ENCODE measurements at regions not wholly inside any gene's neighbourhood (a gene's known extent, or its start where the extent isn't known, plus 50 kb on each side); places are given as distances from the start of the nearest gene placed in this dataset.

DNA sequence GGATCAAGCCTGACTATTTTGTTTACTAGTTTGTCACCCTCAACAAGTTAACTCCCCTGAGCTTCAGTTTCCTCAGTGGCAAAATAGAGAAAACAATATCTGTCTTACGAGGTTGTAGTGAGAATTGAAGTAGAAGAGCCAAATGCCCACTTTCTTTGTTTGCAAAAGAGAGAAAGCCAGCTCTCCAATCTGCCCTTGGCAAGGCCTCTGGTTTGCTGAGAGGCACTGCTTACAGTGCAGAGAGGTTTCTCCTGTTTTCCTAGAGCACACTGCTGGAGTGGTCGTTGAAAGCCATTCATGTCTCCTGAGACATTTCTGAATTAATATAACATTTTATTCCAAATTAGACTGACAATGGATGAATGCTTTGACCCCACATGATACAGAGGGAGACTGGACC lies 260.5 kb upstream of the IGF1R start:
- Histone ChIP-seq H3K36me3 (replicated peaks; ENCODE audit: control insufficient read depth, insufficient read depth, low read length) (no peaks in the 10 kb centered on the region), H3K27me3 (ENCODE audit: control insufficient read depth, insufficient read depth, low read length) (no peaks in the 10 kb centered on the region), H3K4me3 (ENCODE audit: insufficient read depth, low read depth, low read length) (no peak overlapping the region)
- no peak for DNase-seq

DNA sequence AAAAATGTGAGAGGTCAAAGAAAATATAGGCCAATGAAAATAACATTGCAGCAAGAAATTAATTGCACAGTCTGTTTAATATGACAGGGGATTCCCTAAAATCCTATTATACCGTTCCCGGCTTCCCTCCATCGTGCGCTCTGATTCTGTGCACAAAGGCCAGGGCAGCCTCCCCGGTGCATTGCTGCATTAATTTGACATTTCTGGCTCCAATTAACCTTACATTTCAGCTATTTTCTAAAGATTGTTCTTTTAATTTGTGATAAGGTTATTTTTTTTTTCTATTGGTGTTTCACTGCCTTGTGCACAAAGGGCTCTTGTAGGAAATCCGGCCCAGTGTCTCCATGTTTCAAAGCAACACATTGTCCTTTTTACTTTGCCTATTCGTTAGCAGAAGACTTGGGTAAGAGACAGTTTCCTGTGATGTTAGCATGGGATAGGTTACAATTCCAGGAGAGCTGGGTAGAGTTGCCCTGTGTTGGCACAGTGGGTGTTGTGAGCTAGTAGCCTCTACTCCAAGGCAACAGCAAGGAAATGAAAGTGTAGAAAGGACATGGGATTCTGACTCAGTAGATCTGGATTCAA lies 257.3 kb upstream of the IGF1R start:
- no peak overlapping the region for H3K4me3 ChIP-seq (ENCODE audit: insufficient read depth, low read depth, low read length)
- no peaks in the 10 kb centered on the region for H3K27me3 ChIP-seq (ENCODE audit: control insufficient read depth, insufficient read depth, low read length)
- H3K36me3 ChIP-seq (replicated peaks; ENCODE audit: control insufficient read depth, insufficient read depth, low read length) = no peaks in the 10 kb centered on the region
- DNase-seq = no peak

DNA sequence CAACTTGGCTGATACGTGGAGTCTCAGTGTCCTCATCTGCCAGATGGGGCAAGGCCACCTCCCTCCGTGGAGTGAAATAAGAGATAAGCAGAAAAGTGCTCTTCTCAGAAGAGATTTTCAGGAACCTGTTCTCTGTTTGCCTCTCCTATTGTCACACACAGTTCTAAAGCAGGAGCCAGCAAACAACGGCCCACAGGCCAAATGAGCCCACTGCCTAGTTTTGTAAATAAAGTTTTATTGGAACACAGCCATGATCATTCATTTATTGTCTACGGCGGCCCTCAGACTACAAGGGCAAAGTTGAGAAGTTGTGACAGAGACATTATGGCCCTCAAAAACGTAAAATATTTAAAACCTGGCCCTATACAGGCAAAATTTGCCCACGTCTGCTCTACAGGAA lies 256.8 kb upstream of the IGF1R start:
- DNase-seq = no peak
- no peaks in the 10 kb centered on the region for H3K27me3 ChIP-seq (ENCODE audit: control insufficient read depth, insufficient read depth, low read length)
- no peaks in the 10 kb centered on the region for H3K36me3 ChIP-seq (replicated peaks; ENCODE audit: control insufficient read depth, insufficient read depth, low read length)

DNA sequence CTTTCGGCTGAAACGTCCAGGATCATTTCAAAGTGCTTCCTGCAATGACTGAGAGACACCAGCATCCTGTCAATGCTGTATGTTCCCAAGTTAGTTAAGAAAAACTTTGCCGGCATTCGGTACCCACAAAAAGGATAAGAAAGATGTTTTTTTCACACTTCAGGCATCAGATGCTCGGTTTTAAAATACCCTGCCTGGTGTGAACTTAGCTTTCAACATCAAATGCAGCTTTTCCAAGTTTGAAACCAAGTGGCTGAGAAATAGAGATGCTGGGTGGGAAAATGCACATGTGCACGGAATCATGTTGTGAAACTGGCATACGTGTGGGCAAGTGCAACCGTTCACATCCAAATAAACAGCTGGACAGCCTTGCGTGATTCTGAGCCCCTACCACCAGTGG lies 254.9 kb upstream of the IGF1R start:
- DNase-seq = no peak
- Histone ChIP-seq H3K4me3 (ENCODE audit: insufficient read depth, low read depth, low read length) (no peak overlapping the region), H3K27me3 (ENCODE audit: control insufficient read depth, insufficient read depth, low read length) (no peaks in the 10 kb centered on the region), H3K36me3 (replicated peaks; ENCODE audit: control insufficient read depth, insufficient read depth, low read length) (no peaks in the 10 kb centered on the region)

More for the DNA sequence above, 256.8 kb upstream of the IGF1R start:
- no peak overlapping the region for H3K4me3 ChIP-seq (ENCODE audit: insufficient read depth, low read depth, low read length)

DNA sequence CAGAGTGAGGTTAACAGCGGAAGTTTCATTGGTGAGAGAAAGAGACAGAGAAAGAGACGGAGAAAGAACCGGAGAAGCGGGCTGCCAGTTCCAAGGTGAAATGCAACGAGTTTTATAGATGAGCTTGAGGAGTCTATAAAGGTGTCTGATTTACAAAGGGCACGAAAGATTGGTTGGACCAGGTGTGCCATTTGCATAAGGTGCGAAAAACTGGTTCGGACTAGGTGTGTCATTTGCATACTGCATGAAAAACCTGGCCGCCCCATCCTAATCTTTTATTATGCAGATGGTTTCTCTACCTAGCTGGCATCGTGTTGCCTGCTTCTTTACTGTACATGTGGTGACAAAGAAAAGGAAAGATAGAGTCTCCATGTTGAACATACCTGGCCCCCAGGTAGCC lies 253.8 kb upstream of the IGF1R start:
- no peak for DNase-seq
- H3K27me3 ChIP-seq (ENCODE audit: control insufficient read depth, insufficient read depth, low read length) = no peaks in the 10 kb centered on the region

DNA sequence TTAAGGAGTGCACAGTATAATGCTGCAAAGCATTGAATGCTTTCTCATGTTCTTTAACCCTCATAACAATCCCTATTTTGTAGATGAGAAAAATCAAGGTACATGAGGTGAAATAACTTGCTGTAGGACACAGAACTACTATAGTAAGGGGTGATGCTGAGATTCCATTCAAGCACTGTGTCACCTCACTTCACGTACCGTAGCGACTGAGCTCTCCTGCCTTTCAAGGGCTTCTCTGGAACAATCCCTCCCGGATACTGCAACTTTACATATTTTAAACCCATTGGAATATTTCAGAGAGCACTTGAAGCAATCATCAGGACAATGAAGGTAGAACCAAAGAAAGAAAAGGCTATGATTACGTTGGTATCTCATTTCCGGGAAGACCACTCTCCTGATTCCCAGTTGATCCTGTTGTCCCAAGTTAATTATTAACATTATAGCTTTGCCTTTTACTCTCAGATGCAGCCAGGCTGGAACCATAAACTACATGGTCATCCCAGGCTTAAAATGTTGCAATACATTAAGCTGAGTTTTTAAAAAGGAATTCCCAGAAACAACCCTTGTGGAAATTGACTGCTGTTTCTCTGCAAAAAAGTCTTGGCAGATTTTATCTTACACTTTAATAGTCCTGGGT lies 252.2 kb upstream of the IGF1R start:
- H3K36me3 ChIP-seq (replicated peaks; ENCODE audit: control insufficient read depth, insufficient read depth, low read length) = no peaks in the 10 kb centered on the region
- H3K27me3 ChIP-seq (ENCODE audit: control insufficient read depth, insufficient read depth, low read length) = no peaks in the 10 kb centered on the region
- DNase-seq = no peak
- no peak overlapping the region for H3K4me3 ChIP-seq (ENCODE audit: insufficient read depth, low read depth, low read length)

More for the DNA sequence above, 253.8 kb upstream of the IGF1R start:
- H3K36me3 ChIP-seq (replicated peaks; ENCODE audit: control insufficient read depth, insufficient read depth, low read length) = no peaks in the 10 kb centered on the region
- H3K4me3 ChIP-seq (ENCODE audit: insufficient read depth, low read depth, low read length) = no peak overlapping the region

GRCh38 chr15:98397419-98397818 lies 250.9 kb upstream of the IGF1R start:
- DNase-seq = no peak
- H3K36me3 ChIP-seq (replicated peaks; ENCODE audit: control insufficient read depth, insufficient read depth, low read length) = no peaks in the 10 kb centered on the region
- H3K4me3 ChIP-seq (ENCODE audit: insufficient read depth, low read depth, low read length) = no peak overlapping the region
- no peaks in the 10 kb centered on the region for H3K27me3 ChIP-seq (ENCODE audit: control insufficient read depth, insufficient read depth, low read length)

GRCh38 chr15:98398056-98398455 lies 250.3 kb upstream of the IGF1R start:
- Histone ChIP-seq H3K27me3 (ENCODE audit: control insufficient read depth, insufficient read depth, low read length) (no peaks in the 10 kb centered on the region), H3K4me3 (ENCODE audit: insufficient read depth, low read depth, low read length) (no peak overlapping the region), H3K36me3 (replicated peaks; ENCODE audit: control insufficient read depth, insufficient read depth, low read length) (no peaks in the 10 kb centered on the region)
- DNase-seq = no peak

DNA sequence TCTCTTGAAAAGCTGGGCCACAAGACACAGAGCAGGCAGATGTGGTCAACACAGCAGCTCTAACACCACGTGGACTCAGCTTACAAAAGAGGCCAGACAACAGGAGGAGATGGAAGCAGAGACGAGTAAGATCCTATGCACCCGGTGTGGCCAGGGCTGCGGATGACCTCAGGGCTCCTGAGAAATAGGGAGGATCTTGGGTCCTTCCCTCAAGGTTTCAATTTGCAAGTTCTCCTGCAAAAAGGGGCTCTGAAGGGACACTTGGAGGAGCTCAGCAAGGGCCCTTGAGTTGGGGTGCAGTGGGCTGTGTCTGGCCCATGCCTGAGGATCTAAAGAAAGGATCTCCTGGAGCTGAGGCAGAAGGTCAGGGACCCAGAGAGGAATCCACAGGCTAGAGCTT lies 249.5 kb upstream of the IGF1R start:
- no peaks in the 10 kb centered on the region for H3K36me3 ChIP-seq (replicated peaks; ENCODE audit: control insufficient read depth, insufficient read depth, low read length)
- no peak for DNase-seq
- H3K27me3 ChIP-seq (ENCODE audit: control insufficient read depth, insufficient read depth, low read length) = no peaks in the 10 kb centered on the region
- no peak overlapping the region for H3K4me3 ChIP-seq (ENCODE audit: insufficient read depth, low read depth, low read length)

DNA sequence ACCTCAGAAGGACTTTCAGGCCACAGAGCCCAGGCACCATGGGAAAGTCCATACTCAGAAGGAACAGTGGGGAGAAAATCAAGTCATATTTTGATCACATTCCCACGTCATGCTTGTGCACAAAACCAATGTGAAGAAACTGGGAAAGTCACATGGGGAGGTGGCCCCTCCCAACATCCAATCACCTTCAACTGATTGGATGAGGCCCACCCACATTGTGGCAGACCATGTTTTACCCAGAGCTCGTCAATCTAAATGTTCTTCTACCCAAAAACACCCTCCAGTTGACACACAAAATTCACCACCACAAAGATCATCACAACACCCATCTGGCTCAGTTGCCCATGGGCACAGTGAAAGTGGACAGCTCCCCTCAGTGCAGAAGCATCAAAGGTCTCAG lies 248.2 kb upstream of the IGF1R start:
- no peak for DNase-seq
- Histone ChIP-seq H3K36me3 (replicated peaks; ENCODE audit: control insufficient read depth, insufficient read depth, low read length) (no peaks in the 10 kb centered on the region), H3K27me3 (ENCODE audit: control insufficient read depth, insufficient read depth, low read length) (no peaks in the 10 kb centered on the region), H3K4me3 (ENCODE audit: insufficient read depth, low read depth, low read length) (no peak overlapping the region)

DNA sequence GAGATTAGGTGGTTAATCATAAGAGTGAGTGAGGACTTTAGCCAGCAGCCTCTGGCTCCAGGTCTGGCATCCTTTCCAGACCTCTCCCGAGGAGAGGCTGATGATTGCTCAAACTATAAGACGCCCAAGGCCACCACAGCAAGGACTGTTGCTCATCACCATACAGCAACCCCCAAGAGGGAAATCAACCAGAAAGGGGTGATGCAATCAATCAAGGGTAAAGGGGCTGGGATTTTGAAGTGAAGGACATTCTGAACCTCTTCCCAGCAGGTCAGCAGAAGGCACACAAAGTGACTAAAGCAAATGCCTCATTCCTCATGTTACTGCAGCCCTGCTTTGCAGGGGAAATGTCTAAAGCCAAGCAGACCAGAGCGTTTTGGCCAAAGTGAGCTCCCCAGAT lies 247.3 kb upstream of the IGF1R start:
- Histone ChIP-seq H3K27me3 (ENCODE audit: control insufficient read depth, insufficient read depth, low read length) (no peaks in the 10 kb centered on the region), H3K4me3 (ENCODE audit: insufficient read depth, low read depth, low read length) (no peak overlapping the region)

DNA sequence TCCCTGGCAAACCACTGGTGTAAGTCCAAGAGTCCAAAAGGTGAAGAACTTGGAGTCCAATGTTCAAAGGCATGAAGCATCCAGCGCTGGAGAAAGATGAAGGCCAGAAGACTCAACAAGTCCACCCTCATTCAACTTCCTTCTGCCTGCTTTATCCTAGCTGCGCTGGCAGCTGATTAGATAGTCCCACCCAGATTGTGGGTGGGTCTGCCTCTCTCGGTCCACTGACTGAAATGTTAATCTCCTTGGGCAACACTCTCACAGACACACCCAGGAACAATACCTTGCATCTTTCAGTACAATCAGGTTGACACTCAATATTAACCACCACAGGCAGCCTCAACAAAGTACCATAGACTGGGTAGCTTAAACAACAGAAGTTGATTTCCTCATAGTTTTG lies 245.9 kb upstream of the IGF1R start:
- Histone ChIP-seq H3K36me3 (replicated peaks; ENCODE audit: control insufficient read depth, insufficient read depth, low read length) (no peaks in the 10 kb centered on the region), H3K27me3 (ENCODE audit: control insufficient read depth, insufficient read depth, low read length) (no peaks in the 10 kb centered on the region), H3K4me3 (ENCODE audit: insufficient read depth, low read depth, low read length) (no peak overlapping the region)
- no peak for DNase-seq

More for the DNA sequence above, 247.3 kb upstream of the IGF1R start:
- H3K36me3 ChIP-seq (replicated peaks; ENCODE audit: control insufficient read depth, insufficient read depth, low read length) = no peaks in the 10 kb centered on the region
- no peak for DNase-seq

- Histone ChIP-seq H3K4me3 (ENCODE audit: insufficient read depth, low read depth, low read length) (no peak overlapping the region), H3K27me3 (ENCODE audit: control insufficient read depth, insufficient read depth, low read length) (no peaks in the 10 kb centered on the region), H3K36me3 (replicated peaks; ENCODE audit: control insufficient read depth, insufficient read depth, low read length) (no peaks in the 10 kb centered on the region)
- DNase-seq = no peak
Measured at GRCh38 chr15:98403169-98403568, 245.2 kb upstream of the IGF1R start.

GRCh38 chr15:98403569-98403968 lies 244.8 kb upstream of the IGF1R start:
- no peaks in the 10 kb centered on the region for H3K27me3 ChIP-seq (ENCODE audit: control insufficient read depth, insufficient read depth, low read length)
- H3K36me3 ChIP-seq (replicated peaks; ENCODE audit: control insufficient read depth, insufficient read depth, low read length) = no peaks in the 10 kb centered on the region
- H3K4me3 ChIP-seq (ENCODE audit: insufficient read depth, low read depth, low read length) = no peak overlapping the region
- no peak for DNase-seq

DNA sequence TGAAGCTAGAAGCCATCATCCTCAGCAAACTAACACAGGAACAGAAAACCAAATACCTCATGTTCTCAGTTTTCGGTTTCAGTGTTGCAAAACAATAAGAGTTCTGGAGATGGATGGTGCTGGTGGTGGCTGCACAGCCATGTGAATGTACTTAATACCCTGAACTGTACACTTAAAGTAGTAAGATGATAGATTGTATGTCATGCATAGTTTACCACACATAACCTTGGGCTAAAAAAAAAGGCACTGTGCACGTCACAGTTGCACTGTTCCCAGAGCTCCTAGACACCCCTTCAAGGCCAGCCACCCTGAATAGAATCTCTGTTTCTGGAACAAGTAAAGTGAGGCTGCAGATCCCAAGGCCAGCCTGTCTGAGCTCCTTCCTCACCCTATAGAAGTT lies 243.3 kb upstream of the IGF1R start:
- Histone ChIP-seq H3K36me3 (replicated peaks; ENCODE audit: control insufficient read depth, insufficient read depth, low read length) (no peaks in the 10 kb centered on the region), H3K4me3 (ENCODE audit: insufficient read depth, low read depth, low read length) (no peak overlapping the region), H3K27me3 (ENCODE audit: control insufficient read depth, insufficient read depth, low read length) (no peaks in the 10 kb centered on the region)
- DNase-seq = no peak

- DNase-seq = no peak
- Histone ChIP-seq H3K27me3 (ENCODE audit: control insufficient read depth, insufficient read depth, low read length) (no peaks in the 10 kb centered on the region), H3K36me3 (replicated peaks; ENCODE audit: control insufficient read depth, insufficient read depth, low read length) (no peaks in the 10 kb centered on the region), H3K4me3 (ENCODE audit: insufficient read depth, low read depth, low read length) (no peak overlapping the region)
Measured at GRCh38 chr15:98408231-98408630, 240.1 kb upstream of the IGF1R start.
